GM19043 (cell line): ENCODE measurements at regions not wholly inside any gene's neighbourhood (a gene's known extent, or its start where the extent isn't known, plus 50 kb on each side); places are given as distances from the start of the nearest gene placed in this dataset.
"Not testable (repeated sequence)": the region's sequence is repeated elsewhere in the genome, so short reads cannot be mapped to it uniquely, and the experiment has no call there.

ENCODE experiments used
- ATAC-seq: cut with Tn5 transposase; IDR thresholded peaks from one replicate; pipeline ENCODE4 v1.9.1; 2021; ENCODE audit warnings: low read depth; ENCODE audit not compliant: unreplicated experiment

DNA sequence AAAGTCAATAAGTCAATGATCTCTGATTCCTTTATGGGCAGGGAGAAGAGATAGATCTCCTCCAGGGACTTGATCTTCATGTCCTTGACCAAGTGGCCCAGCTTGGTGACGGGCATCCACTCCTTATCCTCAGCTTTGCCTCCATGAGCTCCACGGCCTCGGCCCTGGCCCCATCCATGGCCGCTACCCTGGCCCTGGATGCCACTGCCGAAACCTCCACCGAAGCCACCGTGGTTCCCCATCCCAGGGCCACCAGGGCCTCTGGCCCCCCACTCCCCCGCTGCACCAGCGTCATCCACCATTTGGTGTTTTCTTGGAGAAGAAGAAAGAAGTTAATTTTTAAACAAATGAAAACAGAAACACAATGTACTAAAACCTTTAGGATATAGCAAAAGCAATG is 518.1 kb downstream of the GRXCR1 start:
- no peak for ATAC-seq

DNA sequence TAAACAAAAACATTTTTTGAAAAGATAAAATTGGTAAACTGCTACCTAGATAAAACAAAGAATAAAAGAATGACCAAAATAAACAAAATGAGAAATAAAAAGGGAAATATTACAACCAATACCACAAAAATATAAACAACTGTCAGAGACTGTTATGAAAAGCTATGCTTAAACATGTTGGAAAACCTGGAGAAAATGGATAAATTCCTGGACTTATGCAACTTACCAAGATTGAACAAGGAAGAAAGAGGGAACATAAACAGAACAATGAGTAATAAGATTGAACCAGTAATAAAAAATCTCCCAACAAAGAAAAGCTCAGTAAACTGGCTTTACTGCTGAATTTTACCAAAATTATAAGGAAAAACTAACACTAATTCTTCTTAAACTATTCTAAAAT is 518.7 kb downstream of the GRXCR1 start:
- ATAC-seq = no peak

DNA sequence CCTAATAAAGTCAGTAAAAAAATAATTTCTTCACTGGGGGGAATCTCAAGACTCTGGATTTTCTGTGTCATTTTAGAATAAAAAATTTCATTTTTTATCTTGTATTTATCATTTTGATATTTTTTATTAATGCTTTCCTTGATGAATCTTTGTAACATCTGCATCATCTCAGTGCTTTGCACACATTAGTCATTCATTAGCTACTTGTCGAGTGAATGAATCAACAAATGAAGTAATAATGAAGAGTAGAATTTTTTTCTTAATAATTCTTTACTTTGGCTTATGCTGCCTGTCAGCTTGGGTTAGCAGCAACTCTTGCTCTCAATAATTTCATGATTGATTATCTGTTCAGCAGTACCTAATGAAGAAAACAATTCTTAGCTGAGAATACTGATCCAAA is 530.8 kb downstream of the GRXCR1 start:
- no peak for ATAC-seq

DNA sequence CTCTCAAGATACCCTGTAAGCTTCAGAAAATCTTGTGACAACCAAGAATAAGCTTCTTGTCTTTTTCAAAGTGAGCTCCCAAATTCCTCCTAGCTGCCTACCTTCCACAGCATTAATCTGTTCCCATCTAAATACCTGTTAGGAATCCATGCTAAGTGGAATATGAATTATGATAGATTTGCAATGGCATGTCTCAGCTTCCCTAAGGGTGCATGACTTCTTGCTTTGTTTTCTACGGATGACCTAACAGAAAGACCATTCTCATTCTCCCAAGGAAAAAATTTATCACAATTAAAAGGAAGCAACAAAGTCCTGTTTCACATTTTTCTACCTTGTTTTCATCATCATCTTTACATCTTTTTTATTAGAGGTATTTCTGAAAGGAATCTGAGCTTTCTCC is 532.7 kb downstream of the GRXCR1 start:
- ATAC-seq = no peak

DNA sequence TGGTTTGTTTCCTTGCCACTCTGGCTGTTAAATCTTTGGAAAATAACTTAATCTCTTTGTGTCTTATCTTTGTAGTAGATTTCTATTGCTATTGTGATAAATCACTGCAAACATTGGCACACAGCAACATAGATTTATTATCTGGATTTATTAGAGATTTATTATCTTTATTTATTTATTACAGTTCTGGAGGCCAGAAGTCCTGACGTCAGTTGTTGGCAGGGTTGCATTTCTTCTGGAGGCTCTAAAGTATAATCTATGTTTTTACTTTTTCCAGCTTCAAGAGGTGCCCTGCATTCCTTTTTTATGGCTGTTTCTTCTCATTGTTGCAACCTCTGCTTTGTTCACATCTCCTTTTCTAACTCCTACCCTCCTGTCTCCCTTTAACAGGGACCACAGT is 542.8 kb downstream of the GRXCR1 start:
- ATAC-seq = no peak

DNA sequence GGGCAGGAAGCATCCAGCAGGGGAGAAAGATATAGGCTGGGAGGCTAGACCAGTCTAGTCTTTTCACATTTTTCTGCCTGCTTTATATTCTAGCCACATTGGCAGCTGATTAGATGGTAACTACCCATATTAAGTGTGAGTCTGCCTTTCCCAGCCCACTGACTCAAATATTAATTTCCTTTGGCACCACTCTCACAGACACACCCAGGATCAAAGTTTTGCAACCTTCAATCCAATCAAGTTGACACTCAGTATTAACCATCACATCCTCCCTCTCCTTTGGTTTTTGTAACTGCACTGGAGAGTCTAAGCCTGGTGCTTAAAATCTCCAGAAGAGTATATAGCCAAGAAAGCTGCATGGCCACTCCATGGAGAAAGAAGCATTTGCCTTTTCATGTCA is 560.4 kb downstream of the GRXCR1 start:
- ATAC-seq = no peak

DNA sequence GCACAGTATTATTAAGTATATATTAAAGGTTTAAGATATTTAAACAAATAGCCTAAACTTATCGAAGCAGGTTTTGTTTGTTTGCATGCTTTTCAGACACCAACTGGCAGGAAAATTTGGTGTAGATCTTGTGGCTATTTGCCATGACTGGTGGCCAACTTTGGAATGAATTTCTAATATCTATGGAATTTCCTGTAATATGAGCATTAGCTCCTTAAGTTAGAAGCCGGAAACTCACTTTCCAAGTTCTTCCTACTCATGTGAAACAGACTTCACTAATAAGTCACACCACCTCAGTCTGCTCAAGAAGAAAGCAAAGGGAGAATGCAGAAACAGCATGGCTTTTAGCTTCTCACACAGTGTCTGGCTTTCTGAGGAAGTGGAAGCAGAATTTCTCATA is 563.9 kb downstream of the GRXCR1 start:
- ATAC-seq = no peak

DNA sequence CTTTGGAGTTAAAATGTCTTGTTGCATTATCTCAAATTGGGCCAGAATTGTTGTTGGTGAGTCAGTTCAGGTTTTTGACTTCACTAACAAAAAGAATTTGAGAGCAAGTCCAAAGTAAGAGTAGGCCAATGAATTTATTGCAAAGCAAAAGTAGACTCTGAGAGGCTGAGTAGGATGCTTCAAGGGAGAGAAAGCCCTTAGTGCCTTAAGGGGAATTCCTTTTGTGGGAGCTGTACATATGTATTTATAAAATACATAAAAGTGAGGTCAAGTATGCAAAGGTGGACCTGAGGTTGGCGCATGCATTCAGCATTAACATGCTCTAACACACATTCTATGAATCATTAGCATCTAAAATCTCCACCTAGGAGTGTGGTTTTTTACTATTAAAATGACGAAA is 565.4 kb downstream of the GRXCR1 start:
- no peak for ATAC-seq

DNA sequence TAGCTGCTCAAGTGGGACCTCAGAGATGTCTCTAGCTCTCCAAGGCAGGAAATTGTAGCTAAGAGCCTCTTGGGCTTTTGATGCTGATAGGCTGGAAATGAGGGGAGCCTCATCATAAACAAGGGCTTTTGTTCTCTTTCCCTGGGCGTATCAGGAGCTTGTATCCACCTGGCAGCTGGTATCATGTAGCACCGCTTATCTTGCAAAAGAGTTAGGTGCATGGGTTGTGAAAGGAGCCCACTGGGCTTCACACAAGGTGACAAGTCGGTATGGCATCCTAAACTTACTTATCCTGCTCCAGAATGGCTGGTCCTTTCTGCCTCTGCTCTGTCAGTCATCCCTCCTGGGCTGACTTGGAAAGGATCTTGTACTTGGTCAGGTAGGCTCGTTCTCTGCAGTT is 565.8 kb downstream of the GRXCR1 start:
- no peak for ATAC-seq

DNA sequence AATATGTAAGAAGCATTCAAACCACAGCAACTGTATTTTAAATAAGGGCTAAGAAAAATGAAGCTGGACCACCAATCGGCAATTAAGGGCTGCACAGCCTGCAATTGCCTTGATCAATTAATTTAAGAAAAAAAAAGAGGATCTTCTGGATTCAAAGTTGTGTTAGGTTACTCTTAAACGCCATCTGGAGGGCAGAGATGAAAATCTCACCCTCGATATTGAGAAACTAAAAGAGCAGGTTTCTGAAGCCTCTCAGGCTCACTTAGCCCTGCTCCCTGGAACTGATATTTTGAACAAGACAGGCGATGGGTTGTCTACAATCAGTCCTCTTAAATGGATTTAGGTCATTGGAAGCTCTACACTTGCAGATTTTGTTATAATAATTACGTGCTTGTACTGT is 579.4 kb downstream of the GRXCR1 start:
- no peak for ATAC-seq

DNA sequence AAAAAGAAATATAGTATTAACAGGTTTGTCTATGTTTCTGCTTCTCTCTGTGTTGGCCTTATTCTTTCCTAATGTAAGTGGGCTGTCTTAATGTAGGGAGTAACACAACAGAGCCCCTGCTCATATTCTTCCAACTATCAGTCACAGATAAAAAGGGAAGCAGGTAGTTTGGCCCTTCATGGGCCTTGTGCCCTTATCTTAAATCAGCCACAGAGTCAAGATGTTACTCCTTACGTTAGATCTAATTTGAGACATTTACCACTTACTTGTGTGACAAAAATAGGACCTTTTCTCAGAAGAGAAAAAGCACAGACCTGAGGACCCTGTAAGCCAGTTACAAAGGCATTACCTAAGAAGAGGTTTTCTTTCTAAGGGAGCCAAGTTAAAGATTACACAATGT is 589.0 kb downstream of the GRXCR1 start:
- ATAC-seq = no peak

DNA sequence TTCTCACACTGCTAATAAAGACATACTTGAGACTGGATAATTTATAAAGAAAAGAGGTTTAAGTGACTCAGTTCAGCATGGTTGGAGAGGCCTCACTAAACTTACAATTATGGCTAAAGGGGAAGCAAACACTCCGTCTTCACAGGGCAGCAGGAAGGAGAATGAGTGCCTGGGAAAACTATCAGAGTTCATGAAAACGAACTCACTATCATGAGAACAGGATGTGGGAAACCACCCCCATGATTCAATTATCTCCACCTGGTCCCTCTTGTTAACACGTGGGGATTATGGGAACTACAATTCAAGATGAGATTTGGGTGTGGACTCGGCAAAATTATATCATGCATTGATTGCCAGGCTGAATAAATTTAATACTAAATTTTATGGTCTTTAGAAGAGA is 592.7 kb downstream of the GRXCR1 start:
- no peak for ATAC-seq

DNA sequence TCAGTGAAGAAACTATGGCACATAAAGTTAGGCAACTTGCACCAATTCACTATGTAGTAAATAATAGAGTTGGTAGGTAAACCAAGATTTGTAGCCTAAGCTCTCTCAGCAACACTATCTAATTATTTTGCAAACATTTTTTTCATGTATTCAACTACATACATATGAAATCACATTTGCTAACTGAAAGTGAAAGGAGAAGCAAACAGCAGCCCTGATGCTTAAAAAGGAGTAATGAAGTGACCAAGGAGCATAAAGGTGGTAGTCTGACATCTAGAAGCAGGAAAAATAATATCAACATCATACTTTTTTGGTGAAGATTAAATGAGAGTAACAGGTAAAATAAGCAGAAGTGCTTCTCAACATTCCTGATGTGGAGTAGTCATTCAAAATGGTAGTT is 603.7 kb downstream of the GRXCR1 start:
- no peak for ATAC-seq

DNA sequence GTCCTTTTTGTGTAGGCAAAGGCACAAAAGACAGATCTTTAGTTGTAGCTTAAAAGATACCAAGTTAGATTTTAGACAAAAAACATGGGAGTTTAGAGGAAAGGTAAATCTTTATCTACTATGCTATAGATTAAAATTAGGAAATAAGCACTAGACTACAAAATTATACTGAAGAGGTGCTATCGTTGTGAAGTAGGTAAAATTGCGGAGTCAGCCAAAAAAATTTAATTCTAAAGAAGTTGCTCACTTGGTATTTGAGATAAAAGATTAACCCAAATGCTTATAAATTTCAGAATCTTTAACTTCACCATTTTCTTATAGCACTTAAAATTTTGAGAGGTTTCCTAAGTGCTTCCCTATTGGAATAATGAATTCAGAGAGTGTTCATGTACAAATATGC is 604.1 kb downstream of the GRXCR1 start:
- no peak for ATAC-seq

DNA sequence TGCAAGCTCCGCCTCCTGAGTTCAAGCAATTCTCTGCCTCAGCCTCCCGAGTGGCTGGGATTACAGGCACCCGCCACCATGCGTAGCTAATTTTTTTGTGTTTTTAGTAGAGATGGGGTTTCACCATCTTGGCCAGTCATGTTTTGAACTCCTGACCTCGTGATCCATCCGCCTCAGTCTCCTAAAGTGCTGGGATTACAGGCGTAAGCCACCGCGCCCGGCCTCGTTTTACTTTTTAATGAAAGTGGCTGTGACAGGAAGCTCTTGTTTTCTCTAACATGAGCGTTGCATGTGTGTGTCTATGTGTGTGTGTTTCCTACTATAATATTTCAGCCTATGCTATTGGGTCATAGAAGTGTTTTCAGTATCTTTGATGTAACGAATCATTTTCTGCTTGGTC is 613.3 kb downstream of the GRXCR1 start:
- ATAC-seq = not testable (repeated sequence)

DNA sequence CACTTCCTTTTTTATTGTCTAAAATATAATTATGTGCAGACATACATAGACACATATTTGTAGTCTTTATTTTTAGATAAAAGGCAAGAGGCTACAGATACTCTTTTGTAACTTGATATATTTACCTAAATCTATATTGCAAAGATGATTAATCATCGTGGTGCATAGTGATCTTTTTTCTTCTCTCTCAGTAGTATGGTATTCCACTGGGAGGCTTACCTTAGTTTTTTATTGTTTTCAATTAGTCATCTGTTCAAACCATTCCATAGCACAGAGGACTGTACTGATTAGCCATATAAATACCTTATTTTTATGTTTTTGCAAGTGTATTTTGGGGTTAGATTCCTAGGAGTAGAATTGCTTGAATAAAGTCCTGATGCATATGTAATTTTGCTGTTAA is 619.7 kb downstream of the GRXCR1 start:
- ATAC-seq = no peak

DNA sequence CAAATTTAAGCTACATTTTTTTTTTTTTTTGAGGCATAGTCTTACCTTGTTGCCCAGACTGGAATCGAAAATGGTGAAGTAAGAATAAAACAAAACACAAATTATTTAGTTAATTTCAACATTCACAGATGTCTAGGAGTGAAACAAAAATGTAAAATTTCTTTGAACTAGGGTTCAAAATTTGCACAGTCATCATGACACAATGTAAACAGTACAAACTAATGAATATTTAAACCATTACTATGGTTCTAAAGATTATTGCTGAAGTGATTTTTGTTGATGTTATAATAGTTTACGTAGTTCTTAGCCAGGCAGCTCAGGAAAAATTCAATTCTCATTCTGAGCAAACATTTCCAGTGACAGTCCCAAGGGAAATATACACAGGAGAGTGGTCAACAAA is 633.1 kb downstream of the GRXCR1 start:
- no peak for ATAC-seq

DNA sequence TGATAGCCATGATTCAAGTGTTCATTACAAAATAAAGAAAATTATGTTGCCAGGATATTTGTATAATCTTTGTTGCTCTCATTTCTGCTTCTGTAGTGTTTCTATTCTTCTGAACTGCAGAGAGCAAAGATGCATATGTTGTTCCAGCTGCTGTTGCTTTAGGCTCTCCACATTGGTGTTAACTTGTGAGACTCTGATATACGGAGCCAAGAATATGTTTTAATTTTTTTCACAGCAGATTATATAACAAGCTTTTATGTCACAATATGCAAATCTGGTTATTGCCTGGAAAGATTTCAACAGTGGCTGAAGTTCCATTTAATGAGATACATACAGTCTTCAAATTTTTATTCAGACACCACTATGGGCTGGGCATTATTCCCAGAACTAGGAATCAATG is 655.0 kb downstream of the GRXCR1 start:
- ATAC-seq = no peak

DNA sequence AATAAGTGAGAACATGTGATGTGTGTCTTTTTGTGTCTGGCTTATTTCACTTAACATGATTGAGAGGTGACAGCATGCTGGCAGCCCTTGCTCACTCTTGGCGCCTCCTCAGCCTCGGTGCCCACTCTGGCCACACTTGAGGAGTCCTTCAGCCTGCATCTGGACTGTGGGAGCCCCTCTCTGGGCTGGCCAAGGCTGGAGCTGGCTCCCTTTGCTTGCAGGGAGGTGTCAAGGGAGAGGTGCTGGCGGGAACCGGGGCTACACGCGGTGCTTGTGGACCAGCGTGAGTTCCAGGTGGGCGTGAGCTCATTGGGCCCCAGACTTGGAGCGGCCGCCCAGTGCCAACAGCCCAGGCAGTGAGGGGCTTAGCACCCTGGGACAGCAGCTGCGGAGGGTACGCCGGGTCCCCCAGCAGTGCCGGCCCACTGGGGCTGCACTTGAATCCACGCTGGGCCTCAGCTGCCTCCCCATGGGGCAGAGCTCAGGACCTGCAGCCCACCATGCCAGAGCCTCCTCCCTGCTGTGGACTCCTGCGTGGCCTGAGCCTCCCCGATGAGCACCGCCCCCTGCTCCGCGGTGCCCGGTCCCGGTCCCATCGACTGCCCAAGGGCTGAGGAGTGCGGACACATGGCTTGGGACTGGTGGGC is 658.6 kb downstream of the GRXCR1 start:
- no peak for ATAC-seq

DNA sequence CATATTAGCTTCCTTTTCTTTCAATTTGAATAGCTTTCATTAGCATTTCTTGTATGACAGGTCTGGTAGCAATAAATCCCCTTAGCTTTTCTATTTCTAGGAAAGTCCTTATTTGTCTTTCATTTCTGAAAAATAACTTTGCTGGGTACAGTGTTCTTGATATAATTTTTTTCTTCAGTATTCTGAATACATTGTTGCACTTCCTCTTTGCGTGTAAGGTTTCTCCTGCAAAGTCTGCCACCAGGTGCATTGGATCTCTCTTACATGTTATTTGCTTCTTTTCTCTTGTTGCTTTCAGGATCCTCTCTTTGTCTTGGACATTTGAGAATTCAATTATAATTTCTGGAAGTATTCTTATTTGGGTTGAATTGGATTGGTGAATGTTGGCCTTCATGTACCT is 663.7 kb downstream of the GRXCR1 start:
- ATAC-seq = no peak

DNA sequence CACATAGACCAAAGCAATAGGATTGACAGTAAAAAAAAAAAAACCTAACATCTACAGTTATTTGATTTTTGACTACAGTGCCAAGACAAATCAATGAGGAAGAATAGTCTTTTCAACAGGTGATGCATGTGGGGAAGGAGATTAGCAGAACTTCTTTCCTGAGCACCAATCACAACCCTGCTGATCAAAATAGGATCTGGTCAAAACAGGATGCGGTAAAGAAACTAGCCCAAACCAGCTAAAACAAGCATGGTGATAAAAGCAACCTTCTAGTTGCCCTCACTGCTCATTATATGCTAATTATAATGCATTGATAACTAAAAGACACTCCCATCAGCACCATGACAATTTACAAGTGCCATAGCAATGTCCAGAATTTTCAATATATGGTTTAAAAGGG is 667.5 kb downstream of the GRXCR1 start:
- no peak for ATAC-seq

DNA sequence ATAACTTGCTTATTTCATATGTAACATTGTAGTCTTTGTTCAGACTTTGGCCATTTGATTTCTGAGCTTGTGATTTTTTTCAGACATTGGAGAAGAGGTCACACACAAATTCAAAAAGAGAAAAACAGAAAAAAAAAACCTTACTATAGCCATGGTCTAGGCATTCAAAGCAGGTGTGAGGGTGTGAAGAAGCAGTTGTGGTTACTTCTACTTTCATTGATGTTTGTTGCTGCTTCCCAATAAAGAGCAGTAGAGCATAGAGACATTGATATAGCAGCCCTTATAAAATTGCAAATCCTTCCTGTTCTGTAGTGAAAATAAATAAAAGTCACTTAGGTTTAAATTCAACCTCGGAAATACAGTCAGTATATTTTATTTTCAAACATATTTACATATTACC is 671.6 kb downstream of the GRXCR1 start:
- ATAC-seq = no peak

DNA sequence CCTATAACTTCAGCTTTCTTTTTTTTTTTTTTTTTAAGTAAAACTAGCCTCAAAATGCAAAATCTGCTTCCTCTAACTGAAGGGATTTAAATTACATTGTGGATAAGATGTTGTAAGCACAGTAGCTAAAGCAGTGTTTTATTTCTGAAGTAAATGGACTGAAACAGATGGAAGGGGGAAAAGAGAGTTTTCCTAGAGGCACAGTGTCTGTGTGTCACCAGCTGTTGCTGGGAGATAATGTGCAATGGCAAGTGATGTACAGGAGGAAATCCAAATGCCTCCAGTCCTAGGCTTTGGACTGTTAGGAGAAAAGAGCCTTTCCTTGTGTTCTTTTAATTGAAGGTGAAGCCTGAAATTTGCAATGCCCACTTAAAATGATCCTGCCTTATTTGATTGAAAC is 672.1 kb downstream of the GRXCR1 start:
- no peak for ATAC-seq
